Inflammatory macrophage treated with lipopolysaccharide for 1 hour (primary cell): ENCODE measurements at regions not wholly inside any gene's neighbourhood (a gene's known extent, or its start where the extent isn't known, plus 50 kb on each side); places are given as distances from the start of the nearest gene placed in this dataset.

Source experiments
- DNase-seq, 2 donors: peaks; one replicate each; pipeline ENCODE4 v3.0.0-alpha.2; 2020 to 2022

DNA sequence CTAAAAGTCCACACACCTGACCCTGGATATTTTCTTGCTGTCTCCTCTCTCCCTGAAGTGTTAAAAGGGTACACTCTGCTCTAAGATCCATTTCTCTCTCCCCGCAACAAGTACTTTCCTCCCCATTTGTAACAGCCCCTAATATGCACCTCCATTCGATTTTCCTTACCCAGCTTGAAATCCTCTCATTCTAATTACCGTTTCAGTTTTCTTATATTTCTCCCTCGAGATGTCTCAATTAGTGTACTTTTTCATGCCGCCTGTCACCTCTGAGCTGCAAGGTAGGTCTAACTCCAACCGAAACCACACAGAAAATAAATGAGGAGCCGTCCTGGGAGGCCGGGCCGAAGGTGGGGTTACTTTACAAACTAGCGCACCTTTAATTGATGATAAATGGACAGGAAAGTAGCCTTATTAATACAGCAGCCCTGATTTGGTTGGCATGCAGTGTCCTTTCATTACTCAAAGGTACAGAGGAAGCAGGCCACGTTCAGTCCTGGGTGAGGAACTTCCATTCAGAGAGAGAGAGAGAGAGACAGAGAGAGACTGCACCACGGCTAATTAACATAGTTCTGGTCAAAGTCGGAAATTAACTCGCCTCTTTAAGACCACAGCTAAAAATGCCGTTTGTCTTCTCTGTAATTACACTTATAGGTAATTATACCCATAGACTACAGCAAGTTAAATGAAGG lies 319.9 kb downstream of the ARRDC4 start:
- DNase-seq: no peak

DNA sequence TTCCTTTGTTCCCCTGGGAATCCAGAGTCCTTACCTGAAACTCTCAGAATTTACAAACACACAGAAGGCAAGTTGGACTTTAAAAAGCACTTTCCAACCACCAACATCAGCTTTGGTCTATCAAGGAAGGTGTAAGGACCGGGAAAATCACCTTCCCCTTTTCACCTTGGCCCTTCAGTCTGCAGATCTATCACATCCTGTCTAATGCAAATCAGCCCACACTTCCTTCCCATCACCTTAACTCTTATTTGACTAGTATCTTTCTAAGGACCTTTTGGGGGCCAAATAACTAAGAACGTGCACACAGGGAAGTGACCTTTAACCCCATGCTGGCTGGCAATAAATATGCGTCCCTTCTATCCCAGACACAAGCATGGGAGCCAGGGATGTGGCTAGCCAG lies 320.6 kb downstream of the ARRDC4 start:
- DNase-seq: no peak

DNA sequence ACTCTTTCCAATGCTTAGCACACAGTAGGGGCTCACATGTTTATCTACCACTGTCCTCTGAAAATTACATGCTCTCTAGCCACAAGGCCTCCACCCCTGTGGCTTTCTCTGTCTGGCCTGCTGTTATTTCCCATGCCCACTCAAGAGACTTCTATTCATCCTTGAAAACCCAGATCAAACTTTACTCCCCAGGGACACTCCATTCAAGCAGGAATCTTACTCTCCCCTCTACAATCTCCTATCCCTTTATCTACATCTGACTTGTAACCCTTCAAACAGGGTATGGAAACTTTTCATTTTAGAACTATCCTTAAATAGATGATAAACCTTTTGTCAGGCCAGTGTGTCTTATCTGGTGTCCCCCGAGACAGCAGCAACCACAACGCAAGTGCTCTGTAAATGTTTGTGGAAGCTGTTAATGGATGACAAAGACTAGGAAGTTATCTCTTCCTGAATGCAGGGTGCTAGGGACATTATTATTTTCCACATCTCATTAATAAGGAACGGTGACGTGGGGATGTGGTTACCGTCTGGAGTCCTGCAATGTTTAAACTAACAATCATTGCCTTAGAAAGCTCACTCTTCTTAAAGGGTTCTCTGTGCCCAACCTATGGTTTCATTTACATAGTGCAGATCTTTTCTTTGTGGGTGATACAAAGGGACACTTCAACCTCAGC lies 322.3 kb downstream of the ARRDC4 start:
- DNase-seq: no peak

DNA sequence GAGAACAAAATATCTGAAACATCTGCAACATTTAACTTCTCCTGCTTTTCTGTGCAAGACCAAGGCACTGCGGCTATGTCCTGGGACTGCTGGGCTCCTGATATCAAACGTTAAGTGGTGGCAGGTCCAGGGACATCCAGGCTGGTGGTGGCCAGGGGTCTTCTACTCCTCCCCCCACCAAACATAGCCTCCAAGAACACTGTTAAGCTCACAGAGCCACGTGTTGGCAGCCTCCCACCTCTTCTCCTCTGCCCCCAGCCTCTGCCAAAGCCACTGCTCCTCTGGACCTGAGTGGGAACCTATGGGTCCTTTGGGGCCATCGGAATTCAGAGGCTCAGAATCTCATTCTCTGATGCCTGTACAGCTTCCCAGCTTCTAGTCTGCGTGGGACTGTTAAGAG lies 325.7 kb downstream of the ARRDC4 start:
- DNase-seq: no peak

GRCh38 chr15:98286831-98287230 lies 326.3 kb downstream of the ARRDC4 start:
- DNase-seq: no peak

- no peak for DNase-seq
Measured at GRCh38 chr15:98288091-98288590, 327.6 kb downstream of the ARRDC4 start.

DNA sequence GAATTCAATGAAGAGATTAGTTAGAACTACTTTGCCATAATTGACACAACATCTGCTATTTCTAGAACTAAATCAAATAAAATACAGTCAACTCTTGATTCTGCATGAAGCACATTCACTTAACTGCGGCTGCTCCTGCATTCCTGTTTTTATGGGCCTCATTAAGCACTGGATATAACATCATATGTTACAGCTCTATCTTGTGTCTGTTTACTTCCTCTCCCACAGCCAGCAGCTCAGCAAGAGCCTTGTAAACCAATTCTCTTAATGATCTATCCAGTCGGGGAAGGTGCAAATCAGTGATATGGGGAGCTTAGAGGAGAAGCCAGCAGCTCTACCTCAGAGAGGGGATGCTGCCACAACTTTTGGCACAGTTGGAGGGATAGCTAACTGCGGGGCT lies 329.2 kb downstream of the ARRDC4 start:
- DNase-seq: no peak

- DNase-seq: peak; percentile 4 to 56
Measured at GRCh38 chr15:98292442-98293240, 332.1 kb downstream of the ARRDC4 start.

DNA sequence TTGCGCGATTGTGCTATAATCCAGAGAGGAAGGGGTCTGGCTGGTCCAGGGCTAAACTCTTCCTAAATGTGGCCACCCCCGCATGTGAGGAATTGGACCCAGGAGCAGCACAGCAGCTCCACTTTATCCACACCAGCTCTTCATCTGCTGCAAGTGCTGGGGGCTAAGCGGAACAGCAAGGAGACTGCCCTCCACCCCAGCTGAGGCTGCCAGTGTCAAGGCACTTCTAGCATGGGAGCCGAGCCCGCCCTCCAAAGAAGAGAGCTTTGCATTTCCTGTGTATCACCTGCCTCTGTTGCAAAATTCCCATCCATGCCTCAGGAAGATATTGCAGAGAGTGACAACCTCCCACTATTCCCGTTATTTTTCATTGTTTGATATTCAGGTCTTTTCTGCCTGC lies 333.6 kb downstream of the ARRDC4 start:
- DNase-seq: no peak

GRCh38 chr15:98295101-98295759 lies 334.7 kb downstream of the ARRDC4 start:
- DNase-seq: peak; percentile 13 to 21

DNA sequence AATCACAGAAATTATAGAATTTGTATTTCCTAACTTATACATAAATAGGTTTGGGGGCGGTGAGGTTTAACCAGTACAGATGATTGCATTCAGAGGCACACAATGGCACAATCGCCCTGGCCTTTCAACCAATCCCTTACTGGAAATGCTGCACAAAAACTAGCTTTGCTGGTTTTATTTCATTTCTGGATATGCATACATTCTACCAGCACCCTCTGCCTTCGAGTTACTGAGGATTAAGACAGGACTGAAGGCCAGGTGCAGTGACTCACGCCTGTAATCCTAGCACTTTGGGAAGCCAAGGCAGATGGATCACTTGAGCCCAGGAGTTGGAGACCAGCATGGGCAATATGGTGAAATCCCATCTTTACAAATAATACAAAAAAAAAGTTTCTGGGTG lies 336.1 kb downstream of the ARRDC4 start:
- DNase-seq: no peak

DNA sequence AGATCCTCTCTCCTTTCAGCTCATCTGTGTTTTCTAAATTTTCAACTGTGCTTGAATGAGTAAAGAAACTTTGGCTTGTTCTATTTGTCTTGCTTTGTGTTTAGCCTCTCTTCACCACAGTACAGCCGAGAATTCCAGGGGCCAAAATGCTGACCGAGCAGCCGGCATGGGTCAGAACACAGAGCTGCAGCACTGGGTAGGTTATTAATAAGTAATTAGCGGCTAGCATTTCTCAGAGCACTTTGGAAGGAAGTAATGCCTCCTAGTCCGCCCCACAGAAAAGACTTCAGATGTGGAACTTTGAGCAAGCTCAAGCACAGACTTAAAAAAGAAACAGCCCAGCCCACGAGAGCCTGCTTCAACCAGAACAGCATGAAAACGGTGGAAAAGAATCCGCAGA lies 343.9 kb downstream of the ARRDC4 start:
- no peak for DNase-seq

- no peak for DNase-seq
Measured at GRCh38 chr15:98308117-98308516, 340.2 kb upstream of the IGF1R start.

DNA sequence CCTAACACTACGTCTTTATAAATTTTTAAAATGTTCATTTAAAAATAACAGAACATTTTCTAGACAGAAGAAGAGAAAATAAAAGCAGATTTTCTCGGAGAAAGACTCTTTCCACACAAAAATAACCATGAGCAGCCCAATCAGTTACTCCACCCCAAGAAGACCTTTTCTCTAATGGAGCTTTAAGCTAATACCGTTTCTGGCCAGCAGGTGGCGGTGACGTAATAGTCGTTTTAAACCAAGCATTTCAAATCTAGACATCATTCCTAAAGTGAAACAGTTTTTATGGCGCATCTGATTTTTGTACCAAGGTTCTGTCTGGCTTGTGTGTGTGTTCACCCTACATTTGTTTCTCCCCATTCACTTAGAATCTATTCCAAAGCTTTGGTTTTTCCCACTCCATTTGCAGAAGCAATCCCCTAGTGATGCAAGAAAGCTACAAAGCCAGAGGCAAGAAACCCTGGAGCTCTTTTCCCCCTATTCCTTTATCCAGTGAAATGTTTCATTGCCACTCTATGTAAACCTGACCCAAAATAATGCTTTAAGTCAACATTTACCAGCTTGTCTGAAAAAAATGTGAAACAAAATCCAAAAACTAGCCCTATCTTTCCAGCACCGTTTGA lies 336.7 kb upstream of the IGF1R start:
- peak; percentile 58 to 97 for DNase-seq

DNA sequence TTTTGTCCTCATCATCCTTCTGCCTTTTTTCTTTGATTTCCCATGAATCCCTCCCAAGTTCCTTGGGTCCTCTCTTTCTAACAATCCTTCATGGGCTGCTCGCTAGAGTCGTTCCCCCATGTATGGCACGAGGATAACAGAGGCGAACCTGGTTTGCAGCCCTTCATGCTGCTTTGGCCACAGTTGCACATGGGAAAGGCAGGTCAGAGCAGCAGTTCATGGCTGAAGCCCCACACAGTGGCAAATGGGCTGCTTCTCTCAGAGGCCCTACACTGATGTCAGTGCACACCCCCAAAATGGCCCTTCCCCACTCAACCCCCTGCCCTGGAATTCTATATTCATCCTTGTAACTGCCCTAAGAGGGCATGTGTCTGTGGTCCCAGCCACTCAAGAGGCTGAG lies 335.4 kb upstream of the IGF1R start:
- DNase-seq: no peak

DNA sequence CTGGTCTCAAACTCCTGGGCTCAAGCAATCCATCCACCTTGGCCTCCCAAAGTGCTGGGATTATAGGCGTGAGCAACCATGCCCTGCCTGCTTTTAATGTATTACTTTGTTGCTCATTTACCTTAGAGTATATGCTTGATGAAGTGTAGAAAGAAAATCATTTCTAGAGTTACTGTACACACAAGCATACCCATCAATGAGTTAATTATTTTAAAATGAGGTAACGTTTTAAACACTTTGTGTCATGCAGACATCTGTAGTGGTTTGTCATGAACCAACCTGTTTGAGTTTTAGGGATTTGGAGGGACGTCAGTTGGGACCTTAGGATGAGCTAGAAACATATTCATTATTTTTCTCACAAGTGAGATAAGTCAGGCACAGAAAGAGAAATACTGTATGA lies 332.4 kb upstream of the IGF1R start:
- DNase-seq: no peak

- DNase-seq: no peak
Measured at GRCh38 chr15:98321896-98322295, 326.4 kb upstream of the IGF1R start.

DNA sequence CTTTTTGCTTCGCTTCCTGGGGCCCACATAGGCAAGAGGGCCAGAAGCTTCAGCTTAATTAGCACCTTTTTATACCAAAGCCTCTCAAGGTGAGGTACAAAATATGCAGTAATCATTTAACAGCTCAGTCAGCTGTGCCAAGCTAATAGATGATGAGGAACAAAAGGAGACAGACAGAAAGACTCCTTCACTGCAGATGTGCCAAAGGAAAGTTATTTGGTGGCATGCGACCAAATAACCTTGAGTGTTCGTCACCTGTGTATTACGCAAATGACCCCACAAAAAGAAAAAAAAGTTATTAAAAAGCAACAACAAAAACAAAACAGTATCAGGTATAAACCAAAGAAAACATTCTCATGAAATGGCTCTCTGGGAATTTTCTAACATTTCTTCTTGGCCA lies 325.8 kb upstream of the IGF1R start:
- no peak for DNase-seq

DNA sequence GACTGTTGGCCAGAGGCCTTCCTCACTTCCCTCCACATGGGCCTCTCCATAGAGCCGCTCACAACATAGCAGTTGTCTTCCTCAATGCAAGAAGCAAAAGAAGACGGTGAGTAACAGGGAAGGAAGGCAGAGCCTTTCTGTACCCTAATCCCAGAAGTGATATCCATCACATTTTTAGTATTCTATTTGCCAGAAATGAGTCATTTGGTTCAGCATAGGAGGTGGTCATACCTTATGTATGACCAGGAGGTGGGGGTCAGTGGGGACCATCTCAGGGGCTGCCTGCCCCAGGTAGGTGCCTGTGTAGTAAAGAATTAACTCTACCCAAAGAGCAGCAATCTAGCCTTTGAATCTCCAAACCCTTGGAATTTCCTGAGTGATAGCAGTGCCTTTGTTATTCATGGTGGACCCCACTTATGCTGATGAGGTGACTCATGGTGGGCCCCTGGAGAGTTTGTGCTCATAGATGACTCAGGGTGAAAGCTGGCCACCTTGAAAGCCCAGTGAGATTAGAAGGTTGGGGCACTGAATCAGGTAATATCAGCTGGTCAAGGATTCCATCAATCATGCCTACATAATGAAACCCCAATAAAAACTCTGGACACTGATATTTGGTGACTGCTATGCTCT lies 323.9 kb upstream of the IGF1R start:
- no peak for DNase-seq

- no peak for DNase-seq
Measured at GRCh38 chr15:98326804-98327203, 321.5 kb upstream of the IGF1R start.

DNA sequence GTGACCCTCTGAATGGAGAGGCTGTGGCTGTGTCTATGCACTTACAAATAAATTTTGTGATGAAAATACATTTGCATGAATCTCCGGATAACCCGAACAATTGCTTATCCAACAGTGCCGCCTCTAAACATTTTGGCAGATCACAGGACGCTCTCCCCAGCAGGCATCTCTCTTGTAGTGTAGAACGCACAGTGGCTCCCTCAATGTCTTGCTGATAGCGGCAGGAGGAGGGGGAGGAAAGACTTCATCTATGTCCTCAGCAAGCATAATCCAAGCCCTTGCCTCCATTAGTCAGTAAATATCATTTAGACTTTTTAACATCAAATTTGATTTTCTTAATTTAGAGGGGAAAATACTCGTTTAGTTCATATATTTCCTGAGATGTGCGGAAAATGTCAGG lies 318.1 kb upstream of the IGF1R start:
- no peak for DNase-seq

GRCh38 chr15:98330692-98331435 lies 317.5 kb upstream of the IGF1R start:
- no peak for DNase-seq
